ENCODE measurements at regions not wholly inside any gene's neighbourhood (a gene's known extent, or its start where the extent isn't known, plus 50 kb on each side); places are given as distances from the start of the nearest gene placed in this dataset.

- POLR2A ChIA-PET (ENCODE audit: partially characterized antibody) = no interaction called here
- Histone ChIP-seq H3K79me2 (ENCODE audit: control insufficient read depth in 1 of 2, insufficient read depth in 2 of 2, low read length in 2 of 2) (no peaks in the 10 kb centered on the region), H3K23ac (ENCODE audit: insufficient read length) (no peak overlapping the region), H3K56ac (replicated peaks; ENCODE audit: insufficient read length, low read depth, low read length) (no peak overlapping the region), H2AFZ (ENCODE audit: low read length) (no peak overlapping the region; the same call in 1 of the 2 replicates), H3K4me3 (ENCODE audit: extremely low read depth in 1 of 4, insufficient read depth in 2 of 4, low read depth in 3 of 4, low read length in 4 of 4) (no peak overlapping the region), H3K18ac (ENCODE audit: extremely low read depth, low read length) (no peak overlapping the region; the same call in 1 of the 2 replicates), H3K23me2 (ENCODE audit: low read depth, low read length) (no peaks in the 10 kb centered on the region; the same call in 1 of the 2 replicates), H3K27me3 (replicated peaks in 1 of 4; ENCODE audit: control insufficient read depth in 3 of 4, extremely low read depth in 1 of 4, insufficient read depth in 3 of 4, low read length in 3 of 4) (no peaks in the 10 kb centered on the region), H2BK5ac (ENCODE audit: low read depth, low read length) (no peak overlapping the region), H3K4me2 (ENCODE audit: insufficient read depth in 1 of 2, low read depth in 2 of 2, low read length in 2 of 2) (peak overlapping the region in 1 of 2 experiments; percentile 24; a peak in 1 of 4 replicates), H2AK5ac (ENCODE audit: low read depth, low read length) (no peak overlapping the region), H2BK20ac (ENCODE audit: low read length) (no peak overlapping the region), H4K8ac (ENCODE audit: extremely low read depth, insufficient read depth, low read length) (no peak overlapping the region), H3K36me3 (ENCODE audit: control insufficient read depth in 2 of 4, insufficient read depth in 4 of 4, low read length in 3 of 4) (no peaks in the 10 kb centered on the region), H2BK15ac (ENCODE audit: low read length) (no peak overlapping the region), H2BK120ac (replicated peaks; ENCODE audit: low read depth, low read length) (no peak overlapping the region), H3K9me3 (ENCODE audit: insufficient read depth in 2 of 2, low read depth in 1 of 2, low read length in 1 of 2) (peaks cover 0 to 6% of the 10 kb centered on the region in 2 experiments; a peak in 2 of 4 replicates), H3K27ac (ENCODE audit: low read depth, low read length) (no peak overlapping the region), H3K9ac (replicated peaks in 1 of 4; ENCODE audit: extremely low read depth in 1 of 4, low read depth in 3 of 4, low read length in 3 of 4) (no peak overlapping the region), H3K79me1 (ENCODE audit: low read depth, low read length) (no peaks in the 10 kb centered on the region), H3K14ac (ENCODE audit: insufficient read length) (no peak overlapping the region), H2BK12ac (ENCODE audit: low read depth, low read length) (no peak overlapping the region), H4K91ac (replicated peaks; ENCODE audit: insufficient read length, low read length) (no peak overlapping the region), H3K4ac (replicated peaks; ENCODE audit: insufficient read length, low read depth, low read length) (no peak overlapping the region), H4K20me1 (replicated peaks in 1 of 2; ENCODE audit: control insufficient read depth in 1 of 2, insufficient read depth in 2 of 2, low read length in 2 of 2) (no peaks in the 10 kb centered on the region), H3K4me1 (replicated peaks in 1 of 4; ENCODE audit: control insufficient read depth in 3 of 4, insufficient read depth in 4 of 4, low read length in 3 of 4) (peaks cover 0 to 9% (median 2%) of the 10 kb centered on the region in 4 experiments; a peak in 4 of 7 replicates), H4K5ac (ENCODE audit: insufficient read length, low read depth, low read length) (no peak overlapping the region)
- CTCF ChIA-PET (ENCODE audit: partially characterized antibody) = no interaction called here
- FAIRE-seq (no peak), DNase-seq (ENCODE audit: low read depth in 1 of 2, low spot score in 2 of 2) (no peak)
- WGBS, 2 experiments (ENCODE audit: extremely low coverage in 1 of 2, insufficient coverage in 1 of 2, insufficient read length in 1 of 2, insufficient replicate concordance in 2 of 2, low coverage in 1 of 2, low lambda C conversion rate in 2 of 2, missing lambda C conversion rate in 1 of 2) = 83% methylated on average over 2 of the region's 2 CpGs; no CpG with 5 or more reads in 1 of the 2 experiments
- TF ChIP-seq BACH1 (IDR thresholded peaks at IDR 0.05; ENCODE audit: low read length) (no peak), SP2 (IDR thresholded peaks at IDR 0.05; ENCODE audit: low read length) (no peak), GTF2F1 (IDR thresholded peaks at IDR 0.05; ENCODE audit: borderline replicate concordance, low read depth, low read length) (no peak), CTCF (IDR thresholded peaks at IDR 0.05; ENCODE audit: control extremely low read depth in 1 of 3, insufficient read depth in 1 of 3, low read depth in 1 of 3, low read length in 3 of 3) (no peak), TCF12 (IDR thresholded peaks at IDR 0.05; ENCODE audit: low read depth, low read length) (no peak)
Measured at GRCh38 chr3:117054556-117054955, 345.0 kb downstream of the TUSC7 start.
